GM23338 (cell line): ENCODE measurements at regions not wholly inside any gene's neighbourhood (a gene's known extent, or its start where the extent isn't known, plus 50 kb on each side); places are given as distances from the start of the nearest gene placed in this dataset.

ENCODE experiments used
- ATAC-seq: fragments of 200-7000 bp; cut with Tn5 transposase; 3 replicates; pipeline ENCODE4 v1.9.1; 2020
- DNase-seq: peaks from one replicate; pipeline ENCODE4 v3.0.0-alpha.2; 2015; ENCODE audit warnings: low spot score
- H2AFZ ChIP-seq: fragments of 200-600 bp; sonication (generic); 2 replicates; pipeline ENCODE4 v1.8.0; 2016; ENCODE audit warnings: antibody characterized with exemption, mild to moderate bottlenecking, moderate library complexity
- H3F3A ChIP-seq: fragments of 200-600 bp; sonication (generic); replicated peaks from 2 replicates; pipeline ENCODE4 v1.8.0; 2017; ENCODE audit warnings: antibody characterized with exemption, mixed run types, low read depth
- H3K27ac ChIP-seq: fragments of 200-600 bp; sonication (generic); 2 replicates; pipeline ENCODE4 v1.6.1; 2016; ENCODE audit warnings: low read depth
- H3K27me3 ChIP-seq: fragments of 200-600 bp; sonication (generic); 2 replicates; pipeline ENCODE4 v1.8.0; 2016; ENCODE audit warnings: mild to moderate bottlenecking, mixed run types, moderate library complexity; ENCODE audit not compliant: insufficient read depth
- H3K36me3 ChIP-seq: fragments of 200-600 bp; sonication (generic); 2 replicates; pipeline ENCODE4 v1.8.0; 2016; ENCODE audit warnings: mild to moderate bottlenecking; ENCODE audit not compliant: insufficient read depth
- H3K4me1 ChIP-seq: fragments of 200-600 bp; sonication (generic); 2 replicates; pipeline ENCODE4 v1.8.0; 2016; ENCODE audit warnings: mild to moderate bottlenecking, moderate library complexity; ENCODE audit not compliant: insufficient read depth
- H3K4me2 ChIP-seq: fragments of 200-600 bp; sonication (generic); 2 replicates; pipeline ENCODE4 v1.7.1; 2017; ENCODE audit warnings: mixed run types
- H3K4me3 ChIP-seq: fragments of 200-600 bp; sonication (generic); 2 replicates; pipeline ENCODE4 v1.6.1; 2016; ENCODE audit warnings: mixed run types
- H3K79me2 ChIP-seq: fragments of 200-600 bp; sonication (generic); replicated peaks from 2 replicates; pipeline ENCODE4 v1.8.0; 2017; ENCODE audit warnings: mild to moderate bottlenecking; ENCODE audit not compliant: insufficient read depth
- H3K9me2 ChIP-seq: fragments of 200-600 bp; sonication (generic); 2 replicates; pipeline ENCODE4 v1.8.0; 2017; ENCODE audit not compliant: insufficient read depth
- H4K20me1 ChIP-seq: fragments of 200-600 bp; sonication (generic); replicated peaks from 2 replicates; pipeline ENCODE4 v1.8.0; 2017; ENCODE audit warnings: mild to moderate bottlenecking; ENCODE audit not compliant: insufficient read depth
- H3K27ac Mint-ChIP-seq: 2 replicates; pipeline ENCODE4 v1.8.0; 2020; ENCODE audit warnings: inconsistent platforms, mild to moderate bottlenecking, moderate library complexity, mixed read lengths
- H3K27me3 Mint-ChIP-seq: 3 replicates; pipeline ENCODE4 v1.8.0; 2022; ENCODE audit warnings: low read depth, mild to moderate bottlenecking, moderate library complexity, mixed read lengths, inconsistent platforms; ENCODE audit not compliant: insufficient read depth, poor library complexity
- H3K36me3 Mint-ChIP-seq: 3 replicates; pipeline ENCODE4 v1.8.0; 2021; ENCODE audit warnings: low read depth, mild to moderate bottlenecking, inconsistent platforms, moderate library complexity, mixed read lengths
- H3K4me1 Mint-ChIP-seq: 3 replicates; pipeline ENCODE4 v1.8.0; 2020; ENCODE audit warnings: mild to moderate bottlenecking, inconsistent platforms, mixed read lengths
- H3K4me3 Mint-ChIP-seq: 3 replicates; pipeline ENCODE4 v1.8.0; 2021; ENCODE audit warnings: moderate library complexity, mild to moderate bottlenecking, inconsistent platforms, mixed read lengths
- H3K9me3 Mint-ChIP-seq: 3 replicates; pipeline ENCODE4 v1.8.0; 2020; ENCODE audit warnings: moderate library complexity, mild to moderate bottlenecking, inconsistent platforms, mixed read lengths
- CREB1 ChIP-seq: fragments of 250-450 bp; sonication (Bioruptor Pico); IDR thresholded peaks from 2 replicates; pipeline ENCODE4 v1.5.0; 2020; ENCODE audit warnings: low read depth, mild to moderate bottlenecking, moderate library complexity
- EZH2 ChIP-seq: fragments of 200-600 bp; sonication (generic); IDR thresholded peaks from one replicate; pipeline ENCODE4 v1.8.0; 2017; ENCODE audit warnings: antibody characterized with exemption, mild to moderate bottlenecking, low read depth; ENCODE audit not compliant: unreplicated experiment
- EZH2phosphoT487 ChIP-seq: fragments of 200-600 bp; sonication (generic); IDR thresholded peaks from one replicate; pipeline ENCODE4 v1.8.1; 2018; ENCODE audit warnings: antibody characterized with exemption; ENCODE audit not compliant: unreplicated experiment
- JUNB ChIP-seq: IDR thresholded peaks from one replicate; pipeline ENCODE4 v1.6.1; 2016; ENCODE audit warnings: antibody characterized with exemption; ENCODE audit not compliant: unreplicated experiment
- NANOG ChIP-seq: IDR thresholded peaks from 2 replicates; pipeline ENCODE4 v1.6.1; 2016; ENCODE audit warnings: antibody characterized with exemption, borderline replicate concordance
- ZNF114 ChIP-seq: fragments of 250-450 bp; sonication (Bioruptor Pico); IDR thresholded peaks from 2 replicates; pipeline ENCODE4 v1.5.0; 2020; ENCODE audit warnings: mild to moderate bottlenecking, moderate library complexity
- ZNF331 ChIP-seq: fragments of 250-450 bp; sonication (Bioruptor Pico); IDR thresholded peaks from 2 replicates; pipeline ENCODE4 v1.5.0; 2020; ENCODE audit warnings: low read depth, mild to moderate bottlenecking, moderate library complexity
- TF ChIP-seq, protein P1 (sequence below): fragments of 250-450 bp; sonication (Bioruptor Pico); IDR thresholded peaks from 2 replicates; pipeline ENCODE4 v1.5.0; 2020; ENCODE audit warnings: mild to moderate bottlenecking, moderate library complexity
- TF ChIP-seq, protein P2 (sequence below), 2 experiments: fragments of 200-600 bp in 1 of 2; sonication (generic) in 1 of 2; conservative IDR thresholded peaks; 2 replicates each; pipeline versions ENCODE4 v1.5.1 to v1.6.1; 2016 to 2017; ENCODE audit warnings: antibody characterized with exemption in 2 of 2, low read depth in 2 of 2, mild to moderate bottlenecking in 2 of 2, moderate library complexity in 1 of 2

DNA sequence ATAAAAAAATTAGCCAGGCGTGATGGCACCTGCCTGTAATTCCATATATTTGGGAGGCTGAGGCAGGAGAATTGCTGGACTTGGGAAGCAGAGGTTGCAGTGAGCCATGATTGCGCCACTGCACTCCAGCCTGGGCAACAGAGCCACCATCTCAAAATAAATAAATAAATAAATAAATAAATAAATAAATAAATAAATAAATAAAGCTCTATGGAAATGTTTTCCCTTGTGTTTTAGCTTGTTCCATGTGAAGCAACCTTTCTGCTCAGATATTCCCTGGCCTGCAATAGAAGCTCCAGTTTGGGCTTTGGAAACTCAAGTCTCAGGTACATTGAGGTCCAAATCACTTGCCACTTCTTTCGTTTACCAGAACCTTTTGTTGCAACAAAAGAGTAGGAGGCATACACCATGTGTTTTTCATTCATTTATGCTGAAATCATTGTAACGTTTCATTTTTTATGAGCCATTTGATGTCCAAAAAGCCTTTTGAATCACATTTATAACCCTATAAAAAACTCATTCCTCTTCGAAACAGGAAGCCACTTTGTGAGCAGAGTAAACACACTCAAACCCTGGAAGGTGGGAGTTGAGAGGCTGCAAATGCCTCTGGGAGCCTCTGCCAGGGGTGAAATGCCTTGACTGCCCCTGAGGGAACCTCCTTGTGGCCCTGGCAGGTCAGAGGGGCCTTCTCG is 376.6 kb upstream of the TBX3 start:
- no peak for ATAC-seq
- DNase-seq, result no peak
- Mint-ChIP-seq H3K4me3 (no peak overlapping the region), H3K27ac (no peak overlapping the region), H3K36me3 (no peaks in the 10 kb centered on the region), H3K9me3 (no peaks in the 10 kb centered on the region), H3K27me3 (no peaks in the 10 kb centered on the region), H3K4me1 (peaks cover 17% of the 10 kb centered on the region)
- no peak overlapping the region for H3K4me3 ChIP-seq
- no peaks in the 10 kb centered on the region for H4K20me1 ChIP-seq
- TF ChIP-seq JUNB (no peak), EZH2 (no peak), ZNF331 (CRISPR knock-in tag) (no peak), EZH2phosphoT487 (no peak), CREB1 (CRISPR knock-in tag) (no peak), ZNF114 (CRISPR knock-in tag) (no peak), NANOG (no peak)
- TF ChIP-seq, protein P1, sequence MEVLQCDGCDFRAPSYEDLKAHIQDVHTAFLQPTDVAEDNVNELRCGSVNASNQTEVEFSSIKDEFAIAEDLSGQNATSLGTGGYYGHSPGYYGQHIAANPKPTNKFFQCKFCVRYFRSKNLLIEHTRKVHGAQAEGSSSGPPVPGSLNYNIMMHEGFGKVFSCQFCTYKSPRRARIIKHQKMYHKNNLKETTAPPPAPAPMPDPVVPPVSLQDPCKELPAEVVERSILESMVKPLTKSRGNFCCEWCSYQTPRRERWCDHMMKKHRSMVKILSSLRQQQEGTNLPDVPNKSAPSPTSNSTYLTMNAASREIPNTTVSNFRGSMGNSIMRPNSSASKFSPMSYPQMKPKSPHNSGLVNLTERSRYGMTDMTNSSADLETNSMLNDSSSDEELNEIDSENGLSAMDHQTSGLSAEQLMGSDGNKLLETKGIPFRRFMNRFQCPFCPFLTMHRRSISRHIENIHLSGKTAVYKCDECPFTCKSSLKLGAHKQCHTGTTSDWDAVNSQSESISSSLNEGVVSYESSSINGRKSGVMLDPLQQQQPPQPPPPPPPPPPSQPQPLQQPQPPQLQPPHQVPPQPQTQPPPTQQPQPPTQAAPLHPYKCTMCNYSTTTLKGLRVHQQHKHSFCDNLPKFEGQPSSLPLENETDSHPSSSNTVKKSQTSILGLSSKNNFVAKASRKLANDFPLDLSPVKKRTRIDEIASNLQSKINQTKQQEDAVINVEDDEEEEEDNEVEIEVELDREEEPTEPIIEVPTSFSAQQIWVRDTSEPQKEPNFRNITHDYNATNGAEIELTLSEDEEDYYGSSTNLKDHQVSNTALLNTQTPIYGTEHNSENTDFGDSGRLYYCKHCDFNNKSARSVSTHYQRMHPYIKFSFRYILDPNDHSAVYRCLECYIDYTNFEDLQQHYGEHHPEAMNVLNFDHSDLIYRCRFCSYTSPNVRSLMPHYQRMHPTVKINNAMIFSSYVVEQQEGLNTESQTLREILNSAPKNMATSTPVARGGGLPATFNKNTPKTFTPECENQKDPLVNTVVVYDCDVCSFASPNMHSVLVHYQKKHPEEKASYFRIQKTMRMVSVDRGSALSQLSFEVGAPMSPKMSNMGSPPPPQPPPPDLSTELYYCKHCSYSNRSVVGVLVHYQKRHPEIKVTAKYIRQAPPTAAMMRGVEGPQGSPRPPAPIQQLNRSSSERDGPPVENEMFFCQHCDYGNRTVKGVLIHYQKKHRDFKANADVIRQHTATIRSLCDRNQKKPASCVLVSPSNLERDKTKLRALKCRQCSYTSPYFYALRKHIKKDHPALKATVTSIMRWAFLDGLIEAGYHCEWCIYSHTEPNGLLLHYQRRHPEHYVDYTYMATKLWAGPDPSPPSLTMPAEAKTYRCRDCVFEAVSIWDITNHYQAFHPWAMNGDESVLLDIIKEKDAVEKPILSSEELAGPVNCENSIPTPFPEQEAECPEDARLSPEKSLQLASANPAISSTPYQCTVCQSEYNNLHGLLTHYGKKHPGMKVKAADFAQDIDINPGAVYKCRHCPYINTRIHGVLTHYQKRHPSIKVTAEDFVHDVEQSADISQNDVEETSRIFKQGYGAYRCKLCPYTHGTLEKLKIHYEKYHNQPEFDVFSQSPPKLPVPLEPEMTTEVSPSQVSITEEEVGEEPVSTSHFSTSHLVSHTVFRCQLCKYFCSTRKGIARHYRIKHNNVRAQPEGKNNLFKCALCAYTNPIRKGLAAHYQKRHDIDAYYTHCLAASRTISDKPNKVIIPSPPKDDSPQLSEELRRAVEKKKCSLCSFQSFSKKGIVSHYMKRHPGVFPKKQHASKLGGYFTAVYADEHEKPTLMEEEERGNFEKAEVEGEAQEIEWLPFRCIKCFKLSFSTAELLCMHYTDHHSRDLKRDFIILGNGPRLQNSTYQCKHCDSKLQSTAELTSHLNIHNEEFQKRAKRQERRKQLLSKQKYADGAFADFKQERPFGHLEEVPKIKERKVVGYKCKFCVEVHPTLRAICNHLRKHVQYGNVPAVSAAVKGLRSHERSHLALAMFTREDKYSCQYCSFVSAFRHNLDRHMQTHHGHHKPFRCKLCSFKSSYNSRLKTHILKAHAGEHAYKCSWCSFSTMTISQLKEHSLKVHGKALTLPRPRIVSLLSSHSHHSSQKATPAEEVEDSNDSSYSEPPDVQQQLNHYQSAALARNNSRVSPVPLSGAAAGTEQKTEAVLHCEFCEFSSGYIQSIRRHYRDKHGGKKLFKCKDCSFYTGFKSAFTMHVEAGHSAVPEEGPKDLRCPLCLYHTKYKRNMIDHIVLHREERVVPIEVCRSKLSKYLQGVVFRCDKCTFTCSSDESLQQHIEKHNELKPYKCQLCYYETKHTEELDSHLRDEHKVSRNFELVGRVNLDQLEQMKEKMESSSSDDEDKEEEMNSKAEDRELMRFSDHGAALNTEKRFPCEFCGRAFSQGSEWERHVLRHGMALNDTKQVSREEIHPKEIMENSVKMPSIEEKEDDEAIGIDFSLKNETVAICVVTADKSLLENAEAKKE (CRISPR knock-in tag), result no peak
- TF ChIP-seq, protein P2, sequence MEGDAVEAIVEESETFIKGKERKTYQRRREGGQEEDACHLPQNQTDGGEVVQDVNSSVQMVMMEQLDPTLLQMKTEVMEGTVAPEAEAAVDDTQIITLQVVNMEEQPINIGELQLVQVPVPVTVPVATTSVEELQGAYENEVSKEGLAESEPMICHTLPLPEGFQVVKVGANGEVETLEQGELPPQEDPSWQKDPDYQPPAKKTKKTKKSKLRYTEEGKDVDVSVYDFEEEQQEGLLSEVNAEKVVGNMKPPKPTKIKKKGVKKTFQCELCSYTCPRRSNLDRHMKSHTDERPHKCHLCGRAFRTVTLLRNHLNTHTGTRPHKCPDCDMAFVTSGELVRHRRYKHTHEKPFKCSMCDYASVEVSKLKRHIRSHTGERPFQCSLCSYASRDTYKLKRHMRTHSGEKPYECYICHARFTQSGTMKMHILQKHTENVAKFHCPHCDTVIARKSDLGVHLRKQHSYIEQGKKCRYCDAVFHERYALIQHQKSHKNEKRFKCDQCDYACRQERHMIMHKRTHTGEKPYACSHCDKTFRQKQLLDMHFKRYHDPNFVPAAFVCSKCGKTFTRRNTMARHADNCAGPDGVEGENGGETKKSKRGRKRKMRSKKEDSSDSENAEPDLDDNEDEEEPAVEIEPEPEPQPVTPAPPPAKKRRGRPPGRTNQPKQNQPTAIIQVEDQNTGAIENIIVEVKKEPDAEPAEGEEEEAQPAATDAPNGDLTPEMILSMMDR (conservative IDR thresholded peaks at IDR 0.05; ENCODE audit: low read depth in 2 of 2), result no peak
- no peak overlapping the region for H3K4me2 ChIP-seq
- H2AFZ ChIP-seq, result peak overlapping the region; percentile 79; the same call in 1 of the 2 replicates
- H3K27ac ChIP-seq, result no peak overlapping the region
- H3K36me3 ChIP-seq, result no peaks in the 10 kb centered on the region
- peaks cover 13% of the 10 kb centered on the region; the same call in 1 of the 2 replicates for H3K4me1 ChIP-seq
- no peaks in the 10 kb centered on the region for H3K27me3 ChIP-seq
- H3K9me2 ChIP-seq, result no peaks in the 10 kb centered on the region; the same call in 1 of the 2 replicates
- no peaks in the 10 kb centered on the region for H3F3A ChIP-seq
- no peaks in the 10 kb centered on the region for H3K79me2 ChIP-seq
